Hepatocyte (in vitro differentiated cells): ENCODE measurements at regions not wholly inside any gene's neighbourhood (a gene's known extent, or its start where the extent isn't known, plus 50 kb on each side); places are given as distances from the start of the nearest gene placed in this dataset.

Source experiments
- CTCF ChIP-seq: fragments of 200-600 bp; sonication (generic); IDR thresholded peaks from 2 replicates; pipeline ENCODE4 v1.5.1; 2016; ENCODE audit warnings: antibody characterized with exemption, mild to moderate bottlenecking; ENCODE audit not compliant: poor library complexity
- EZH2 ChIP-seq: fragments of 200-600 bp; sonication (generic); IDR thresholded peaks from 2 replicates; pipeline ENCODE4 v1.6.1; 2016; ENCODE audit warnings: antibody characterized with exemption, mild to moderate bottlenecking, borderline replicate concordance

GRCh38 chr2:22893761-22894517, 491.0 kb upstream of the KLHL29 start:
- TF ChIP-seq EZH2 (no peak), CTCF (no peak)
